Endodermal cell (in vitro differentiated cells): ENCODE measurements at regions not wholly inside any gene's neighbourhood (a gene's known extent, or its start where the extent isn't known, plus 50 kb on each side); places are given as distances from the start of the nearest gene placed in this dataset.

Experiments used
- DNase-seq: peaks from one replicate; pipeline ENCODE4 v3.0.0-alpha.2; 2017
- H3K27ac ChIP-seq: 2 replicates; pipeline ENCODE4 v1.5.1; 2013; ENCODE audit warnings: mild to moderate bottlenecking, low read depth, low read length, moderate library complexity
- H3K27me3 ChIP-seq: 2 replicates; pipeline ENCODE4 v1.6.1; 2013; ENCODE audit warnings: mild to moderate bottlenecking, low read length, moderate library complexity; ENCODE audit not compliant: insufficient read depth, control insufficient read depth, poor library complexity, severe bottlenecking
- H3K36me3 ChIP-seq: 2 replicates; pipeline ENCODE4 v1.7.0; 2013; ENCODE audit warnings: mild to moderate bottlenecking, low read length, moderate library complexity; ENCODE audit not compliant: control insufficient read depth, insufficient read depth
- H3K4me1 ChIP-seq: one replicate; pipeline ENCODE4 v1.7.0; 2013; ENCODE audit warnings: low read length; ENCODE audit not compliant: control insufficient read depth, insufficient read depth
- H3K4me3 ChIP-seq: 2 replicates; pipeline ENCODE4 v1.5.1; 2013; ENCODE audit warnings: mild to moderate bottlenecking, low read length, moderate library complexity
- H3K9ac ChIP-seq: 2 replicates; pipeline ENCODE4 v1.6.1; 2013; ENCODE audit warnings: mild to moderate bottlenecking, low read length, moderate library complexity; ENCODE audit not compliant: poor library complexity, severe bottlenecking; ENCODE audit errors: extremely low read depth
- H3K9me3 ChIP-seq: 2 replicates; pipeline ENCODE4 v1.6.1; 2013; ENCODE audit warnings: mild to moderate bottlenecking, low read length, moderate library complexity; ENCODE audit not compliant: control insufficient read depth
- H3K27ac Mint-ChIP-seq: 2 replicates; pipeline ENCODE4 v1.8.0; 2020; ENCODE audit warnings: mixed read lengths
- H3K27me3 Mint-ChIP-seq: 2 replicates; pipeline ENCODE4 v1.8.0; 2021; ENCODE audit warnings: mild to moderate bottlenecking, mixed read lengths; ENCODE audit not compliant: insufficient read depth
- H3K36me3 Mint-ChIP-seq: 2 replicates; pipeline ENCODE4 v1.8.0; 2020; ENCODE audit warnings: low read depth, mixed read lengths
- H3K4me1 Mint-ChIP-seq: 2 replicates; pipeline ENCODE4 v1.8.0; 2020; ENCODE audit warnings: mixed read lengths
- H3K4me3 Mint-ChIP-seq: 2 replicates; pipeline ENCODE4 v1.8.0; 2020; ENCODE audit warnings: mild to moderate bottlenecking, moderate library complexity, mixed read lengths
- H3K9me3 Mint-ChIP-seq: 2 replicates; pipeline ENCODE4 v1.8.0; 2020; ENCODE audit warnings: mild to moderate bottlenecking, mixed read lengths
- CTCF ChIP-seq: fragments of 200-600 bp; sonication (generic); conservative IDR thresholded peaks from 2 replicates; pipeline ENCODE4 v1.5.0; 2021; ENCODE audit warnings: antibody characterized with exemption, mild to moderate bottlenecking
- WGBS, 2 experiments: methylation state at CpG; one replicate each; pipeline versions ENCODE4 v1.1.5 to v1.1.7; 2013; ENCODE audit warnings: missing lambda C conversion rate in 2 of 2, mixed read lengths in 1 of 2; ENCODE audit not compliant: insufficient coverage in 1 of 2, insufficient read length in 1 of 2; 5-methylcytosine and 5-hydroxymethylcytosine counted together

- Mint-ChIP-seq H3K36me3 (no peaks in the 10 kb centered on the region), H3K9me3 (peaks cover 20% of the 10 kb centered on the region), H3K4me1 (peaks cover 1% of the 10 kb centered on the region), H3K27me3 (peaks cover 1% of the 10 kb centered on the region), H3K27ac (no peak overlapping the region), H3K4me3 (no peak overlapping the region)
- TF ChIP-seq CTCF, result no peak
- no peak overlapping the region for H3K4me3 ChIP-seq
- peaks cover 4% of the 10 kb centered on the region for H3K9me3 ChIP-seq
- DNase-seq, result no peak
- H3K36me3 ChIP-seq, result no peaks in the 10 kb centered on the region
- no peak overlapping the region for H3K27ac ChIP-seq
- no peak overlapping the region for H3K9ac ChIP-seq
- no peaks in the 10 kb centered on the region for H3K27me3 ChIP-seq
- H3K4me1 ChIP-seq, result no peaks in the 10 kb centered on the region
- 91 to 94% methylated on average over 1 of the region's 1 CpG for WGBS, 2 experiments
These were observed 215.8 kb upstream of the FZD8 start for GRCh38 chr10:35857860-35858259.

GRCh38 chr10:35855155-35855947 lies 213.3 kb upstream of the FZD8 start:
- no peaks in the 10 kb centered on the region for H3K36me3 Mint-ChIP-seq
- WGBS, 2 experiments, result 96% methylated on average over 1 of the region's 1 CpG; no CpG with 5 or more reads in 1 of the 2 experiments

GRCh38 chr10:35854661-35855060 lies 212.6 kb upstream of the FZD8 start:
- Histone ChIP-seq H3K36me3 (no peaks in the 10 kb centered on the region), H3K9ac (no peak overlapping the region), H3K4me1 (no peaks in the 10 kb centered on the region), H3K4me3 (no peak overlapping the region), H3K9me3 (peaks cover 4% of the 10 kb centered on the region), H3K27ac (no peak overlapping the region), H3K27me3 (no peaks in the 10 kb centered on the region)
- no peak for DNase-seq
- no peaks in the 10 kb centered on the region for H3K36me3 Mint-ChIP-seq
- no peak for TF ChIP-seq CTCF
- peaks cover 9% of the 10 kb centered on the region for H3K4me1 Mint-ChIP-seq
- H3K27me3 Mint-ChIP-seq, result no peaks in the 10 kb centered on the region
- 86 to 94% methylated on average over 1 to 2 of the region's 2 CpGs for WGBS, 2 experiments
- no peak overlapping the region for H3K27ac Mint-ChIP-seq
- H3K9me3 Mint-ChIP-seq, result peaks cover 6% of the 10 kb centered on the region
- no peak overlapping the region for H3K4me3 Mint-ChIP-seq

More at GRCh38 chr10:35855155-35855947, 213.3 kb upstream of the FZD8 start:
- Mint-ChIP-seq H3K4me1 (peaks cover 2% of the 10 kb centered on the region), H3K27ac (no peak overlapping the region), H3K9me3 (peaks cover 7% of the 10 kb centered on the region), H3K4me3 (no peak overlapping the region), H3K27me3 (no peaks in the 10 kb centered on the region)
- Histone ChIP-seq H3K4me3 (no peak overlapping the region), H3K4me1 (no peaks in the 10 kb centered on the region), H3K9me3 (peaks cover 4% of the 10 kb centered on the region), H3K36me3 (no peaks in the 10 kb centered on the region), H3K27ac (no peak overlapping the region), H3K27me3 (no peaks in the 10 kb centered on the region), H3K9ac (no peak overlapping the region)
- DNase-seq, result no peak
- TF ChIP-seq CTCF, result no peak
